SW480 (cell line): ENCODE measurements at regions not wholly inside any gene's neighbourhood (a gene's known extent, or its start where the extent isn't known, plus 50 kb on each side); places are given as distances from the start of the nearest gene placed in this dataset.

ENCODE experiments used
- DNase-seq: peaks from one replicate; pipeline ENCODE4 v3.0.0-alpha.2; 2016; ENCODE audit warnings: low spot score

- peak; percentile 17 for DNase-seq
These were observed 394.0 kb downstream of the NPHP4 start for GRCh38 chr1:5597991-5598823.

- no peak for DNase-seq
These were observed 394.9 kb downstream of the NPHP4 start for GRCh38 chr1:5597171-5597850.

DNA sequence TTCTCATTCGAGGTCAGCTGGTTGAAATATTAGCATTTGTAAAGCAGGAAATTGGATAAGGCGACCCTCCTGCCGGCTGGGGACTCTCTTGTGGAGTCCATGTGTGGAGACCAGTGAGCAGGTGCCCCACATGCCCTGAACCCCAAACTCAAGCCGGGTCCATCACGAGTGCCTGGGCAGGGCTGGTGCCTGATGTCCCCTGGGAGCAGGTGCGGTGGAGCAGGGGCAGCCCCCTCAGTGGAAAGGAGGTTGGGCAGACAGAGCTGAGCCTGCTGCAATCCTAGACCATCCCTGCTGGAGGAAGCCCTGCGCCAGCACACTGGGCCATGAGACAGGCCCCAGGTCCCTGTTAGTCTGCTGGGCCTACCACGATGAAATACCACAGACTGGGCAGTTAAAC is 395.6 kb downstream of the NPHP4 start:
- no peak for DNase-seq

- no peak for DNase-seq
These were observed 396.6 kb downstream of the NPHP4 start for GRCh38 chr1:5595531-5596170.

- no peak for DNase-seq
These were observed 397.9 kb downstream of the NPHP4 start for GRCh38 chr1:5594056-5594956.

DNA sequence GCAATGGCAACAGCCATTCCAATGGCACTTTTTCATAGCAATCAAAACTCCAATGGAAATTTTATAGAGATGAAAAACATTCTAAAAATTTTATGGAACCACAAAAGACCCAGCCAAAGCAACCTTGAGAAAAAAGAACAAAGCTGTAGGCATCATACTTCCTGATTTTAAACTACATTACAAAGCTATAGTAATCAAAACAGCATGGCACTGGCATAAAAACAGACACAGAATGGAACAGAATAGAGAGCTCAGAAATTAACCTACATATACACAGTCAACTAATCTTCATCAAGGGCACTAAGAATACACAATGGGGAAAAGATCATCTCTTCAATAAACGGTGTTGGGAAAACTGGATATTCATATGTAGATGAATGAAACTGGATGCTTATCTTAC is 401.5 kb downstream of the NPHP4 start:
- DNase-seq, result no peak

- DNase-seq, result no peak
These were observed 405.6 kb downstream of the NPHP4 start for GRCh38 chr1:5586629-5587028.

GRCh38 chr1:5585256-5585655 is 407.0 kb downstream of the NPHP4 start:
- no peak for DNase-seq

DNA sequence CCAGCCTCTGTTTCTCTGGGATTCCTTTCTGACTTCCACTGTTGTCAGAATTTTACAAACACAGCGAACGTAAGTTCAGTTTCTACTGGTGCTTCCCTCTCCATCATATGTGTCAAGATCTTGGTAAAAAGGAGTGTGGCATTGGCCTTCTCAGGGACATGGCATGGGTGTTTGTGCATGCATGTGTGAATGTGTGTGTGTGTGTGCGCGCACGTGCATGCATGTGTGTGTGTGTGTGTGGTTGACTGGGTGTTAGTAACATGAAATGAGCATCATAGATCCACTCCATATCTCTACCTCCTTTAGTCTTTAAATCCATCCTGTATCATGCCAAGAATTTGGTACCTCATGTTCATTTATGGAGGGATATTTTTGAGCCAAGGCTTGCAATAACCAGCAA is 411.3 kb downstream of the NPHP4 start:
- DNase-seq, result no peak

DNA sequence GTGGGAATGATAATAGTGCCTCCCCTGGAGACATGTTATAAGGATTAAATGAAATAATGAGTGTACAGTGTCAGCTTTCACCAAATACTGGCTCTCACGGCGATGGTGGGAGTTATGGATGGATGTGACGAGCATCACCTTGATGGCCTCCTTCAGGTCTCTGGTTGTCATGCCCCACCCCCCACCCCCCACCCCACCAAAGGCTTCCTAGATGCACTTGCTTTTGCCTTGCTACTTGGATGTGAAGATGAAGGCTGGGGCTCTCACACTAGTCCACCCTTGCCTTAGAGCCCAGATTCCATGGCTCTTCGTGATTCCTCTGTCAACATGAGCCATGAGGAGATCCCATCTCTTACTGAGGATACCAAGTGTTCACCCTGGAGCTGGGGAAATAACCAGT is 412.3 kb downstream of the NPHP4 start:
- no peak for DNase-seq

GRCh38 chr1:5578690-5579089 is 413.5 kb downstream of the NPHP4 start:
- DNase-seq, result no peak

DNA sequence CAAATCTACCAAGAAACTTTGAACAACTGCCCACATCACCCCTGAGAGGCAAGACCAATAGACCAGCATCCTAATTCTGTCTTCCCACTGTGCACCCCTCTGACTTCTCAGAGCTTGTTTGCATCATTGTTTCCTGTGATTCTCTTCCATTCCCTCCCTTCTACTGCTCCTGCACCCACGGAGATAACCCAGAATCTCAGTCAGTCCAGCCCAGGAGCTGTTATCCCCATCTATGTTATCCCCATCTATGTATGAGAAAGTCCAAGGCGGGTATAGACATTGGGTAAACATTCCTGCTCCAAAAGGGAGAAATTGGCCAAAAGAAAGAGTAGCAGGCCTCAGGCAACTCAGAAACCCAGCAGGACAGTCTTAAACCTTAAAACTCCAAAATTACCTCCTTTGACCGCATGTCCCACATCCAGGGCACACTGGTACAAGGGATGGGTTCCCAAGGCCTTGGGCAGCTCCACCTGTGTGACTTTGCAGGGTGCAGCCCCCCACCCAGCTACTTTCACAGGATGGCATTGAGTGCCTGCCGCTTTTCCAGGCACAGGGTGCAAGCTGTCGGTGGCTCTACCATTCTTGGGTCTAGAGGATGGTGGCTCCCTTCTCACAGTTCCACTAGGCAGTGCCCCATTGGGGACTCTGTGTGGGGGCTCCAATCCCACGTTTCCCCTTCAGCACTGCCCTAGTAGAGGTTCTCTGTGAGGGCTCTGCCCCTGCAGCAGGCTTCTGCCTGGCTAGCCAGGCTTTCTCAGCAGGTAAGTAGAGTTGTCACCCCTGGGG is 414.8 kb downstream of the NPHP4 start:
- no peak for DNase-seq

- DNase-seq, result no peak
These were observed 415.6 kb downstream of the NPHP4 start for GRCh38 chr1:5576673-5577065.

- no peak for DNase-seq
These were observed 416.1 kb downstream of the NPHP4 start for GRCh38 chr1:5576011-5576672.

DNA sequence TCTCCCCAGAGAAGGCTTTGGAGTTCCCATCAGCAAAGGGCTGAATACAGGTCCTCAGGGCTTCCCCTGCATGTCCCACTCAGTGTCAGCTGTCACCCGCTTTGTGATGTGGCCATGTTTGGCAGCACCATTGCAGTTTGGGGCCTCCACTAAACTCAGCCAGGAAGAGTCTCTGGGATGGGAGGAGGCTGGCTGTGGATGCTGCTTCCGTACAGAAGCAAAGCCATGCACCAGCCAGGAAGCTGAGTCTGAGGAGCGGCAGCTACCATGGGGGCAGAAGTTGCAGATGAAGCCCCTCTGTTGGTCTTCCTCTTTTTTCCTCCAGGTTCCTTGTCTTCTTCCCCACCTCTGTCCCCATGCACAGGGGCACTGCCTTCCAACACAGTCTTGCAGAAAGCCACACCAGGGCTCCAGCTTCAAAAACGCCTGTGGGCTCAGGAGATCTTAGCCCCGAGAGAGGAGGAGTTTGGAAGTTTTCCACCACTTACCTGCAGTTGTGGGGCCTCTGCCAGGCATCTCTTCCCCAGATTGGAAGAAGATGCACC is 416.8 kb downstream of the NPHP4 start:
- no peak for DNase-seq

DNA sequence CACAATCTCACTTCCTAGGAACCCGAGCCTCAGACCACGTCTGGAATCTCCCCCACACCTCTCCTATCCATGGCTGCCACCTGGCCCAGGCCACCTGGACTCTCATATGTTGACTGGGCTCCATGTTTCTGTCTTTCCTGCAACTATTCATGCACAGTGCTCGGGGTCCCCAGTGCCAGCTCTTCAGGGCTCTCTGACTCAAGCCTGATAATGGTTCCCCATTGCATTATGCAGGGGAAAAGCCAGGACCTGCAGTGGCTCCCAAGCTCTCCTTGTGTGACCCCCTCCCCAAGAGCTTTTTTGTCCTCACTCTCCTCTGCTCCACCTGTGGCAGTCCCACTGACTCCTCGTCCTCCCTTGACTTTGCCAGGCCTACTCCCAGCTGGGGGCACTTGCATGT is 417.6 kb downstream of the NPHP4 start:
- DNase-seq, result no peak

- DNase-seq, result no peak
These were observed 419.4 kb downstream of the NPHP4 start for GRCh38 chr1:5572794-5573193.

- no peak for DNase-seq
These were observed 420.3 kb downstream of the NPHP4 start for GRCh38 chr1:5571861-5572401.

- DNase-seq, result no peak
These were observed 420.8 kb downstream of the NPHP4 start for GRCh38 chr1:5571438-5571837.

- no peak for DNase-seq
These were observed 421.3 kb downstream of the NPHP4 start for GRCh38 chr1:5570931-5571330.
